Chondrocyte (in vitro differentiated cells): ENCODE measurements at regions not wholly inside any gene's neighbourhood (a gene's known extent, or its start where the extent isn't known, plus 50 kb on each side); places are given as distances from the start of the nearest gene placed in this dataset.
"Not testable (repeated sequence)": the region's sequence is repeated elsewhere in the genome, so short reads cannot be mapped to it uniquely, and the experiment has no call there.

Source experiments
- DNase-seq: peaks from one replicate; pipeline ENCODE4 v3.0.0; 2021; ENCODE audit warnings: mixed read lengths, low spot score
- H3K27ac Mint-ChIP-seq: one replicate; pipeline ENCODE4 v1.8.0; 2021; ENCODE audit warnings: mild to moderate bottlenecking, moderate library complexity, mixed read lengths; ENCODE audit not compliant: unreplicated experiment
- H3K27me3 Mint-ChIP-seq: 2 replicates; pipeline ENCODE4 v1.8.0; 2021; ENCODE audit warnings: low read depth, mixed read lengths
- H3K36me3 Mint-ChIP-seq: 2 replicates; pipeline ENCODE4 v1.8.0; 2021; ENCODE audit warnings: low read depth, mixed read lengths
- H3K4me1 Mint-ChIP-seq: 2 replicates; pipeline ENCODE4 v1.8.0; 2021; ENCODE audit warnings: low read depth, mild to moderate bottlenecking, mixed read lengths
- H3K4me3 Mint-ChIP-seq: one replicate; pipeline ENCODE4 v1.8.0; 2021; ENCODE audit warnings: mild to moderate bottlenecking, moderate library complexity, mixed read lengths; ENCODE audit not compliant: unreplicated experiment
- H3K9me3 Mint-ChIP-seq: 2 replicates; pipeline ENCODE4 v1.8.0; 2021; ENCODE audit warnings: low read depth, mixed read lengths
- TF ChIP-seq, protein P1 (sequence below): fragments of 200-600 bp; sonication (generic); IDR thresholded peaks from 2 replicates; pipeline ENCODE4 v1.5.0; 2021; ENCODE audit warnings: antibody characterized with exemption, mild to moderate bottlenecking, moderate library complexity

DNA sequence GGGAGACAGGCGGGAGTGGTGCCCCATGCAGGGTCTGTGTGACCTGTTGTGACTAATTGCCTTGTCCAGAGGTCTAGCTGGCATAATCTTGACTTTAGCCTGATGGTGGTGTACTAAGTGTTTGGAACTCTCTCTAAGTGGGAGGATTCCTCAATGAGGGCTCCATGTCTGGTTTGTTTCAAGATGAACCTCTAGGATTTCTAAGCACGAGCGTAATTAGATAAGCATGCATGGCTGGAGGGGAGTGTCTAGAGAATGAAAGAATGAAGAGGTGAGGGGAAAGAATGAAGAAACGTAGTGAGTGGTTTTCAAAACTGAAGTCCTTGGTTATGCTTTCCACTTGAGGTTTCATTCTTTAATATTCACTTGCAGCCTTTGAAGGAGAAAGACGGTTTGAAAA is 833.2 kb upstream of the GYPC start:
- TF ChIP-seq, protein P1, sequence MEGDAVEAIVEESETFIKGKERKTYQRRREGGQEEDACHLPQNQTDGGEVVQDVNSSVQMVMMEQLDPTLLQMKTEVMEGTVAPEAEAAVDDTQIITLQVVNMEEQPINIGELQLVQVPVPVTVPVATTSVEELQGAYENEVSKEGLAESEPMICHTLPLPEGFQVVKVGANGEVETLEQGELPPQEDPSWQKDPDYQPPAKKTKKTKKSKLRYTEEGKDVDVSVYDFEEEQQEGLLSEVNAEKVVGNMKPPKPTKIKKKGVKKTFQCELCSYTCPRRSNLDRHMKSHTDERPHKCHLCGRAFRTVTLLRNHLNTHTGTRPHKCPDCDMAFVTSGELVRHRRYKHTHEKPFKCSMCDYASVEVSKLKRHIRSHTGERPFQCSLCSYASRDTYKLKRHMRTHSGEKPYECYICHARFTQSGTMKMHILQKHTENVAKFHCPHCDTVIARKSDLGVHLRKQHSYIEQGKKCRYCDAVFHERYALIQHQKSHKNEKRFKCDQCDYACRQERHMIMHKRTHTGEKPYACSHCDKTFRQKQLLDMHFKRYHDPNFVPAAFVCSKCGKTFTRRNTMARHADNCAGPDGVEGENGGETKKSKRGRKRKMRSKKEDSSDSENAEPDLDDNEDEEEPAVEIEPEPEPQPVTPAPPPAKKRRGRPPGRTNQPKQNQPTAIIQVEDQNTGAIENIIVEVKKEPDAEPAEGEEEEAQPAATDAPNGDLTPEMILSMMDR: no peak
- no peaks in the 10 kb centered on the region for H3K27me3 Mint-ChIP-seq

DNA sequence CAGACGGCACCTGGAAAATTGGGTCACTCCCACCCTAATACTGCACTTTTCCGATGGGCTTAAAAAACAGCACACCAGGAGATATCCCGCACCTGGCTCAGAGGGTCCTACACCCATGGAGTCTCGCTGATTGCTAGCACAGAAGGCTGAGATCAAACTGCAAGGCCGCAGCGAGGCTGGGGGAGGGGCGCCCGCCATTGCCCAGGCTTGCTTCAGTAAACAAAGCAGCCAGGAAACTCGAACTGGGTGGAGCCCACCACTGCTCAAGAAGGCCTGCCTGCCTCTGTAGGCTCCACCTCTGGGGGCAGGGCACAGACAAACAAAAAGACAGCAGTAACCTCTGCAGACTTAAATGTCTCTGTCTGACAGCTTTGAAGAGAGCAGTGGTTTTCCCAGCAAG is 830.2 kb upstream of the GYPC start:
- not testable (repeated sequence) for H3K27ac Mint-ChIP-seq, H3K4me1 Mint-ChIP-seq
- H3K9me3 Mint-ChIP-seq: peaks cover 32% of the 10 kb centered on the region

More for the DNA sequence above, 833.2 kb upstream of the GYPC start:
- no peaks in the 10 kb centered on the region for H3K36me3 Mint-ChIP-seq
- no peaks in the 10 kb centered on the region for H3K4me1 Mint-ChIP-seq
- peaks cover 28% of the 10 kb centered on the region for H3K9me3 Mint-ChIP-seq
- DNase-seq: no peak
- H3K4me3 Mint-ChIP-seq: no peak overlapping the region
- H3K27ac Mint-ChIP-seq: no peak overlapping the region

DNA sequence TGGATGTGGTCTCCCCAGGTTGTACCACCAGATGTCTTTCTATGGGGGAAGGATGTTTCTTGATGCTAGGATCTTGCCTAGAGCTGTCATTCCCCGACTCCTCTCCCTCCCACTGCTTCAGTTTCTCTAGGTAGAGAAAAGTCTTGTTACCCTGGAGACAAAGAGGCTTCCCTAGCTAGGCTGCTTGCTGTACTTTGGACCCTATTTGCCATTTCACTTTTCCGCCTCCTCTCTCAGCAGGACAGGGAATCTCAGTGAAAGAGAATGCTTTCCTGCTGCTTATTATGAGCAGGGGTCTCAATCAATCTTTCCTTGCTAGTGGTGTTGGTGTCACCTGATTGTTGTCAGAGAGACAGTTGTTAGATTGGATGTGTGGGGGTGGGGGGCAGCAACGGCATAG is 818.8 kb upstream of the GYPC start:
- Mint-ChIP-seq H3K4me3 (no peak overlapping the region), H3K27me3 (no peaks in the 10 kb centered on the region), H3K36me3 (no peaks in the 10 kb centered on the region), H3K27ac (no peak overlapping the region), H3K4me1 (no peaks in the 10 kb centered on the region), H3K9me3 (peaks cover 11% of the 10 kb centered on the region)
- no peak for DNase-seq
- TF ChIP-seq, protein P1: no peak

More for the DNA sequence above, 830.2 kb upstream of the GYPC start:
- not testable (repeated sequence) for H3K4me3 Mint-ChIP-seq, H3K27me3 Mint-ChIP-seq, H3K36me3 Mint-ChIP-seq, DNase-seq

DNA sequence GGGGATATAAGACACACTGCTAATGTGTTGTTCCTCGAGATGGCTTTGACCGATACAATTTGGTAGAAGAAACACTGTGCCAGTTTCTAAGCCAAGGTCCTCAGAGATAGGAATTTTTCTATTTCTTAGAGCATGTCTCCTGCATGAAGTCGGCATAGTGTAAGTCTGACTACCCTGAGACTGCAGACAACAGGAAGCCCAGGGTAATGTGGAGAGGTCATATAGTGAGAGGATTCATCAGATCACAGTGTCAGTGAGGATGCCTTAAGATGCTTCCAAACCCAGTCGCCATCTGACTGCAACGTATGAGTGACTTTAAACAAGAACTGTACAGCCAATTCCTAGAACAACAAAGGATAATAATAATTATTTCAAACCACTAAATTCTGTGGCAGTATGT is 818.3 kb upstream of the GYPC start:
- H3K4me3 Mint-ChIP-seq: no peak overlapping the region
- TF ChIP-seq, protein P1: no peak
- no peaks in the 10 kb centered on the region for H3K4me1 Mint-ChIP-seq
- peaks cover 12% of the 10 kb centered on the region for H3K9me3 Mint-ChIP-seq
- H3K27ac Mint-ChIP-seq: no peak overlapping the region
- H3K27me3 Mint-ChIP-seq: no peaks in the 10 kb centered on the region
- no peaks in the 10 kb centered on the region for H3K36me3 Mint-ChIP-seq
- no peak for DNase-seq

DNA sequence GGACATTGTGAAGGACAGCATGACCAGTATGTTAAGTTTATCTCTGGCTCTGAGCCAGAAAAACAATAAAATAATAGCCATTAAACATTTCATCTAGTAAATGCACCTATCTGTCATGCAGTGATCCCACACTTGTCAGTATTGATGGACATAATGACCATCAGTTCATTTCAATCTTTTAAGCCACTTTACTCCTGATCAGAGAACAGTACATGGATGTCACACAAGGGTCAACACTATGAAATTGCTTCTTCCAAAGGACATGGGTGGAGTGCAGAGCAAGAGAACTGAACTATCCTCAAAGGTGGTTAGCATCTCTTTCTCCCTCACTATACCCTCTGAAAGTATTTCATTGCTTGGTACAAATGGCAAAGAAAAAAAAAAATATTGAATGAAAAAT is 816.0 kb upstream of the GYPC start:
- TF ChIP-seq, protein P1: no peak
- H3K27ac Mint-ChIP-seq: no peak overlapping the region
- H3K4me1 Mint-ChIP-seq: no peaks in the 10 kb centered on the region
- peaks cover 3% of the 10 kb centered on the region for H3K9me3 Mint-ChIP-seq
- no peak for DNase-seq
- H3K27me3 Mint-ChIP-seq: no peaks in the 10 kb centered on the region
- H3K4me3 Mint-ChIP-seq: no peak overlapping the region
- no peaks in the 10 kb centered on the region for H3K36me3 Mint-ChIP-seq

DNA sequence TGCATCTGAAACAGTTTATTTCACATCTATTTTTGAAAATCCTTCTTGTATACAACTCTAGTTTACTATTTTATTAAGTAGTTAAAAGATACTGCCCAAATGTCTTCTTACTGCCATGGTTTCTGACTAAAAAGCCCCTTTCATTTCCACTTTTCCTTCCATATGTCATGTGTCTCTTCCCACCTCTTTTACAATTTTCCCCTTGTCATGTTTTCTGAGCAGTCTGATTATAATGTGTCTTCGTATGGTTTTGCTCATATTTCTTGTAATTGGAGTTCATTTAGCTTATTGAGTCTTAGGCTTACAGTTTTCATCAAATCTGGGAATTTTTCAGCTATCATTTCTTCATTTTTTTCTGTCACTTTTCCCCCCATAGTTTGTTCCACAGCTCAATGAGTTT is 813.9 kb upstream of the GYPC start:
- TF ChIP-seq, protein P1: no peak
- H3K4me1 Mint-ChIP-seq: no peaks in the 10 kb centered on the region
- no peak for DNase-seq
- no peaks in the 10 kb centered on the region for H3K36me3 Mint-ChIP-seq
- H3K27me3 Mint-ChIP-seq: no peaks in the 10 kb centered on the region
- H3K9me3 Mint-ChIP-seq: peaks cover 6% of the 10 kb centered on the region
- H3K4me3 Mint-ChIP-seq: no peak overlapping the region
- H3K27ac Mint-ChIP-seq: no peak overlapping the region
